GM20000 (cell line): ENCODE measurements at regions not wholly inside any gene's neighbourhood (a gene's known extent, or its start where the extent isn't known, plus 50 kb on each side); places are given as distances from the start of the nearest gene placed in this dataset.
"Not testable (repeated sequence)": the region's sequence is repeated elsewhere in the genome, so short reads cannot be mapped to it uniquely, and the experiment has no call there.

Source experiments
- DNase-seq: peaks from one replicate; pipeline ENCODE4 v3.0.0; 2012; ENCODE audit warnings: low spot score
- CTCF ChIP-seq: IDR thresholded peaks from 2 replicates; pipeline ENCODE4 v1.5.1; 2012; ENCODE audit warnings: mild to moderate bottlenecking, control low read depth; ENCODE audit errors: extremely low read depth, missing control alignments

DNA sequence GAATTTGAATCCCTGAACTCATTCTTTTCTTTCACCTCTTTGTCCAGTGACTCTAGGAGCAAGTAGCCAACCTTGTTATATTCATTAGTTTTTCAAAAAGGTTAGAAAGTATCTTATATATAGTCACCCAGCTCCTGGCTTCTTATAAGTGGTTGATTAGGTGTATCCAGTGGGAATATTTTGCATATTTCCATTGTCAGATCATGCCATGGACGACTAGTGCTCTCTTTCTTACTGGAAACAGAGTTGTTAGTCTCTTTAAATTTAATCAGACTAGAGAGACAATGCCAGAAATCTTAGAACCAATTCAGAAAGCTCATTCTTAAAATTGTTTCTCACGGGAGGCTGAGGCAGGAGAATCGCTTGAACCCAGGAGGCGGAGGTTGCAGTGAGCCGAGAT, 73.4 kb downstream of the CHRD start:
- DNase-seq, result no peak
- TF ChIP-seq CTCF, result no peak

- TF ChIP-seq CTCF, result no peak
- DNase-seq, result no peak
Measured at GRCh38 chr3:184455991-184456390, 76.1 kb downstream of the CHRD start.

GRCh38 chr3:184456476-184456875, 76.6 kb downstream of the CHRD start:
- no peak for TF ChIP-seq CTCF

DNA sequence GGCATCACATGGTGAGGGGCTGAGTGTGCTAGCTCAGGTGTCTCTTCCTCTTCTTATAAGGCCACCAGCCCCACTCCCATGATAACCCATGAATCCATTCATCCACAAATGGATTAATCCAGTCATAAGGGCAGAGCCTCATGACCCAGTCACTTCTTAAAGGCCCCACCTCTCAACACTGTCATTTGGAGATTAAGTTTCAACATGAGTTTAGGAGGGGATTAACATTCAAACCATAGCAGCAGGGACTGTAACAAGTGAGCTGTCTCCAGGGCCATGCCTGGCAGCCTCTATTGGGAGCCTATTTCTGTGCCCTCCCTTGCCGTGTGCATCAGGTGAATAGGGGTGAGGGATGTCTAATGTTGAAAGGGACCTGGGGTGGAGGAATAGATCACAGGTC, 77.5 kb downstream of the CHRD start:
- no peak for TF ChIP-seq CTCF
- no peak for DNase-seq

More at GRCh38 chr3:184456476-184456875, 76.6 kb downstream of the CHRD start:
- no peak for DNase-seq

DNA sequence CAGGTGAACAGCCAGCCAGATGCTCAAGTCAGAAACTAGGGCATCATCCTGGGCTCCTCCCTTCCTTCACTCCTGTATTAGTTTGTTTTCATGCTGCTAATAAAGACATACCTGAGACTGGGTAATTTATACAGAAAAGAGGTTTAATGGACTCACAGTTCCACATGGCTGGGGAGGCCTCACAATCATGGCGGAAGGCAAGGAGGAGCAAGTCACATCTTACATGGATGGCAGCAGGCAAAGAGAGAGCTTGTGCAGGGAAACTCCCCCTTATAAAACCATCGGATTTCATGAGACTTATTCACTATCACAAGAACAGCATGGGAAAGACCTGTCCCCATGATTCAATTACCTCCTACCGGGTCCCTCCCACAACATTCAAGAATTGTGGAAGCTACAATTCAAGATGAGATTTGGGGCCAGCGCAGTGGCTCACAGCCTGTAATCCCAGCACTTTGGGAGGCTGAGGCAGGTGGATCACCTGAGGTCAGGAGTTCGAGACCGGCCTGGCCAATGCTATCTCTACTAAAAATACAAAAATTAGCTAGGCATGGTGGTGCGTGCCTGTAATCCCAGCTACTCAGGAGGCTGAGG, 78.0 kb downstream of the CHRD start:
- DNase-seq, result not testable (repeated sequence)

DNA sequence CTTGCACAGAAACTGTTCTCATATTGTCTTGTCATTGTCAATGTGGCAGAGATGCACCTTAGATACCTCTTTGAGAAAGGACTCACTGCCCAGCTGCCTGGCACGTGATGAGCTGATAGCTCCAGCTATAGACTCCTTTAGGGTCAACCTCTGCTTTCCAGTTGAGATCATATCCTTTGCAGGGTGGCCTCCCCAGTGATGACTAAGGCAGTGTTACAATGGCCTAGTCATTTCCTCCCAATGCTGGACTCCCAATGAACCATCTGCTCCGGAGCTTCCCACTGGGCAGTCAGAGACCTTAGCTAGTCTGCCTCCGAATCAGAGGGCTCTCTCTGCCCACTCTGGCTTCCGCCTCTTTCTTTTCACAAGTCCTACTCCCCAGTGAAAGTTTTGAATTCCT, 79.5 kb downstream of the CHRD start:
- TF ChIP-seq CTCF, result no peak
- no peak for DNase-seq

DNA sequence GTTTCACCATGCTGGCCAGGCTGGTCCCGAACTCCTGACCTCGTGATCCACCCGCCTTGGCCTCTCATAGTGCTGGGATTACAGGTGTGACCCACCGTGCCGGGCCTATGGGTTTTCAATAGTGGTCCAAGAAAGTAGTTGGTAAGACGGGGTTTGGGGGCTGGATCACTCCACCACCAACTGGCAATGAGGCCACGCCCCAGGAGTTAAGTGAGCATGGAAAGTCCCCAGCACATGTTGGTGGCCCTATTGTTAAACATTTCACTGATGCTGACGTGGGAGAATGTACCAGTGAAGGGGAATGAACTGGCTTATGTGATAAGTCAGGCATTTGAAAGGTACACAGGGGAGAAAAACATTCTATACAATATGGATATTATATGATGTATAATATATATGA, 80.4 kb downstream of the CHRD start:
- TF ChIP-seq CTCF, result no peak
- no peak for DNase-seq

DNA sequence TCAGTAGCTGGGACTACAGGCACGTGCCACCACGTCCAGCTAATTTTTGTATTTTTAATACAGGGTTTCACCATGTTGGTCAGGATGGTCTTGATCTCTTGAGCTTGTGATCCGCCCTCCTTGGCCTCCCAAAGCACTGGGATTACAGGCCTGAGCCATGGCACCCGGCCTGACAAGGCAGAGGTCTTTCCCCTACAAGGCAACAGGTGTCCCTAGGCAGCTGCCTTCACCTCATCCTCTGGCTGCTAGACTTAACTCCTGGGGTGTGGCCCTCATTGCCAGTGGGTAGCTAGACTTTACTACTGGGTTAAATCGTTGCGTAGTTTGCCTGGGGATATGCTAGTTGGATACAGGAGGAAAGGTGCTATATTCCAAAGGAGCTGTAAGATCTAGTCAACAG, 81.4 kb downstream of the CHRD start:
- no peak for TF ChIP-seq CTCF
- DNase-seq, result no peak
